C4-2B (cell line): ENCODE measurements at regions not wholly inside any gene's neighbourhood (a gene's known extent, or its start where the extent isn't known, plus 50 kb on each side); places are given as distances from the start of the nearest gene placed in this dataset.

Experiments used
- H3K27ac ChIP-seq: fragments of 450-650 bp; 2 replicates; pipeline ENCODE4 v1.5.1; 2017
- CTCF ChIP-seq: fragments of 450-650 bp; conservative IDR thresholded peaks from 2 replicates; pipeline ENCODE4 v1.5.1; 2017; ENCODE audit warnings: mild to moderate bottlenecking
- ZFX ChIP-seq: fragments of 450-650 bp; IDR thresholded peaks from 2 replicates; pipeline ENCODE4 v1.6.1; 2017

GRCh38 chr15:96049323-96049722 is 281.2 kb upstream of the NR2F2 start:
- TF ChIP-seq ZFX (no peak), CTCF (no peak)
- no peak overlapping the region for H3K27ac ChIP-seq

GRCh38 chr15:96049766-96050165 is 280.7 kb upstream of the NR2F2 start:
- no peak overlapping the region for H3K27ac ChIP-seq
- no peak for TF ChIP-seq CTCF
- TF ChIP-seq ZFX, result no peak

GRCh38 chr15:96051598-96051997 is 278.9 kb upstream of the NR2F2 start:
- no peak overlapping the region for H3K27ac ChIP-seq
- TF ChIP-seq CTCF (no peak), ZFX (no peak)

GRCh38 chr15:96052154-96052553 is 278.3 kb upstream of the NR2F2 start:
- TF ChIP-seq CTCF, result no peak
- TF ChIP-seq ZFX, result no peak
- peak overlapping the region; percentile 90 for H3K27ac ChIP-seq

GRCh38 chr15:96052572-96053030 is 277.9 kb upstream of the NR2F2 start:
- no peak for TF ChIP-seq ZFX
- no peak for TF ChIP-seq CTCF
- peak overlapping the region; percentile 90 for H3K27ac ChIP-seq

GRCh38 chr15:96053031-96053780 is 277.3 kb upstream of the NR2F2 start:
- TF ChIP-seq ZFX, result peak; percentile 25; the same call in 1 of the 2 replicates
- no peak for TF ChIP-seq CTCF
- peak overlapping the region; percentile 90 for H3K27ac ChIP-seq

- TF ChIP-seq CTCF (no peak), ZFX (no peak)
- H3K27ac ChIP-seq, result peak overlapping the region; percentile 90
Observed at GRCh38 chr15:96053781-96054428, 276.6 kb upstream of the NR2F2 start.
